HepG2 (cell line): ENCODE measurements at regions not wholly inside any gene's neighbourhood (a gene's known extent, or its start where the extent isn't known, plus 50 kb on each side); places are given as distances from the start of the nearest gene placed in this dataset.
A peak's percentile ranks its signal among the peaks of the same experiment; 100 is the strongest.

Experiments used
- ASH2L ChIP-seq: fragments of 300-600, 200-600 bp; sonication (generic); IDR thresholded peaks from 2 replicates; pipeline ENCODE4 v1.7.0; 2017; ENCODE audit warnings: low read depth, mild to moderate bottlenecking, moderate library complexity, mixed read lengths, low read length; ENCODE audit not compliant: insufficient read length
- DMTF1 ChIP-seq: sonication (generic); formaldehyde crosslinking; IDR thresholded peaks from 2 replicates; pipeline ENCODE4 v1.4.0; 2020; ENCODE audit warnings: mild to moderate bottlenecking, missing genetic modification reagents
- KLF15 ChIP-seq: sonication (generic); formaldehyde crosslinking; IDR thresholded peaks from 2 replicates; pipeline ENCODE4 v1.8.1; 2023; ENCODE audit warnings: borderline replicate concordance, mild to moderate bottlenecking, inconsistent platforms, missing genetic modification reagents, mixed read lengths
- KMT2B ChIP-seq: IDR thresholded peaks from 2 replicates; pipeline ENCODE4 v1.6.1; 2016; ENCODE audit warnings: missing genetic modification reagents, missing compliant biosample characterization
- PAWR ChIP-seq: sonication (generic); formaldehyde crosslinking; IDR thresholded peaks from 2 replicates; pipeline ENCODE4 v1.4.0; 2020; ENCODE audit warnings: missing genetic modification reagents, mild to moderate bottlenecking, borderline replicate concordance
- PLRG1 ChIP-seq: fragments of 450-650 bp; conservative IDR thresholded peaks from 2 replicates; pipeline ENCODE4 v1.6.1; 2016
- PPARG ChIP-seq: conservative IDR thresholded peaks from 2 replicates; pipeline ENCODE4 v1.6.1; 2016; ENCODE audit warnings: missing biosample characterization, missing genetic modification reagents
- UBTF ChIP-seq: sonication (generic); formaldehyde crosslinking; IDR thresholded peaks from 2 replicates; pipeline ENCODE4 v1.4.0; 2020; ENCODE audit warnings: mild to moderate bottlenecking, missing genetic modification reagents
- ZBTB3 ChIP-seq: sonication (generic); formaldehyde crosslinking; IDR thresholded peaks from 2 replicates; pipeline ENCODE4 v1.4.0; 2020; ENCODE audit warnings: low read depth, mild to moderate bottlenecking, moderate library complexity, missing genetic modification reagents, borderline replicate concordance
- ZBTB39 ChIP-seq: sonication (generic); formaldehyde crosslinking; IDR thresholded peaks from 2 replicates; pipeline ENCODE4 v1.5.0; 2020; ENCODE audit warnings: missing genetic modification reagents
- ZNF24 ChIP-seq: fragments of 450-650 bp; IDR thresholded peaks from 2 replicates; pipeline ENCODE4 v1.6.1; 2017; ENCODE audit warnings: antibody characterized with exemption, mild to moderate bottlenecking
- ZNF556 ChIP-seq: sonication (generic); formaldehyde crosslinking; IDR thresholded peaks from 2 replicates; pipeline ENCODE4 v1.4.0; 2020; ENCODE audit warnings: mild to moderate bottlenecking, missing genetic modification reagents, borderline replicate concordance
- ZNF589 ChIP-seq: sonication (generic); formaldehyde crosslinking; conservative IDR thresholded peaks from 2 replicates; pipeline ENCODE4 v1.8.0; 2022; ENCODE audit warnings: mild to moderate bottlenecking, moderate library complexity, missing genetic modification reagents
- TF ChIP-seq, protein P1 (sequence below): sonication (generic); formaldehyde crosslinking; IDR thresholded peaks from 2 replicates; pipeline ENCODE4 v1.8.0; 2022; ENCODE audit warnings: missing genetic modification reagents, mild to moderate bottlenecking, moderate library complexity, borderline replicate concordance
- TF ChIP-seq, protein P2 (sequence below): IDR thresholded peaks from 2 replicates; pipeline ENCODE4 v1.6.1; 2016; ENCODE audit warnings: missing compliant biosample characterization, missing genetic modification reagents, borderline replicate concordance
- TF ChIP-seq, protein P3 (sequence below): sonication (generic); formaldehyde crosslinking; IDR thresholded peaks from 2 replicates; pipeline ENCODE4 v1.8.0; 2022; ENCODE audit warnings: low read depth, missing genetic modification reagents

DNA sequence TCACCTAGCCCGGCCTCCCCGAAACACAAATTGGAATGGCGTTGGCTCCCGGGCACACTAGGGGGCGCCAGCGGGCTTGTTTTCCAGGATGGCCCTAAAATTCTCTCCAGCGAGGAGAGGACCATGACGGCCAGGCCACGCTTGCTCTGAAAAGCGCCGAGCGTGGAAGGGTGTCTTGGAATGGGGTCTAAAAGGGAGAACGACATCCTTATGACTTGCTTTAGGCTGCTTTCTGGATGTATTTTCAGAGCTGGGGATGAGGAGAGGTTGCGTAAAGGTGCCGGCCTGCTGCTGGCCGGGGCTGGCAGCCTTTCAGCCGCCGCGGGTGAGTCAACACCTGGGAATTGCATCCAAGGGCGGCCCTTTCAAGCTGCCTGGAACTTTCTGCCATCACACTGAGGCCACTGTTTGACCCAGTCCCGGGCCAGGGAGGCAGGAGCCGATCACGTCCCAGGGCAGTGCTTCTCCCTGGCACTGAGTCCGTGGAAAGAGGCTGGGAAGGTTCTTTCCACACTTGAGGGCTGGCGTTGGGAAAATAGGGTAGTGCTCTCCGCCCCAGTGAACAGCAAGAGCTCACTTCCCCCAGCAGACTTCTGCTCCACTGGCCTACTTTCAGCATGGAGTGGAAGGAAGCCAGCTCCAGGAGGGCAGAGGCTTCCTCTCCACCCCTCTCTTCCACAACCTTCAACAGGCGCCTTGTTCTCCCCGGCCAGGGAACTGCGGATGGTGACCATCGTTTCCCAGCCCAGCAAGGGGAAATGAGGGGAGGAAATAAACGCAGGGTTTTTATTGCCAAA is 216.2 kb downstream of the TTC8 start (continued):
- TF ChIP-seq, protein P1, sequence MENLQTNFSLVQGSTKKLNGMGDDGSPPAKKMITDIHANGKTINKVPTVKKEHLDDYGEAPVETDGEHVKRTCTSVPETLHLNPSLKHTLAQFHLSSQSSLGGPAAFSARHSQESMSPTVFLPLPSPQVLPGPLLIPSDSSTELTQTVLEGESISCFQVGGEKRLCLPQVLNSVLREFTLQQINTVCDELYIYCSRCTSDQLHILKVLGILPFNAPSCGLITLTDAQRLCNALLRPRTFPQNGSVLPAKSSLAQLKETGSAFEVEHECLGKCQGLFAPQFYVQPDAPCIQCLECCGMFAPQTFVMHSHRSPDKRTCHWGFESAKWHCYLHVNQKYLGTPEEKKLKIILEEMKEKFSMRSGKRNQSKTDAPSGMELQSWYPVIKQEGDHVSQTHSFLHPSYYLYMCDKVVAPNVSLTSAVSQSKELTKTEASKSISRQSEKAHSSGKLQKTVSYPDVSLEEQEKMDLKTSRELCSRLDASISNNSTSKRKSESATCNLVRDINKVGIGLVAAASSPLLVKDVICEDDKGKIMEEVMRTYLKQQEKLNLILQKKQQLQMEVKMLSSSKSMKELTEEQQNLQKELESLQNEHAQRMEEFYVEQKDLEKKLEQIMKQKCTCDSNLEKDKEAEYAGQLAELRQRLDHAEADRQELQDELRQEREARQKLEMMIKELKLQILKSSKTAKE (CRISPR knock-in tag), result peak; percentile 67; the same call in 1 of the 2 replicates
- TF ChIP-seq UBTF, result peak; percentile 94
- TF ChIP-seq, protein P2, sequence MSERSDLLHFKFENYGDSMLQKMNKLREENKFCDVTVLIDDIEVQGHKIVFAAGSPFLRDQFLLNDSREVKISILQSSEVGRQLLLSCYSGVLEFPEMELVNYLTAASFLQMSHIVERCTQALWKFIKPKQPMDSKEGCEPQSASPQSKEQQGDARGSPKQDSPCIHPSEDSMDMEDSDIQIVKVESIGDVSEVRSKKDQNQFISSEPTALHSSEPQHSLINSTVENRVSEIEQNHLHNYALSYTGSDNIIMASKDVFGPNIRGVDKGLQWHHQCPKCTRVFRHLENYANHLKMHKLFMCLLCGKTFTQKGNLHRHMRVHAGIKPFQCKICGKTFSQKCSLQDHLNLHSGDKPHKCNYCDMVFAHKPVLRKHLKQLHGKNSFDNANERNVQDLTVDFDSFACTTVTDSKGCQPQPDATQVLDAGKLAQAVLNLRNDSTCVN (CRISPR knock-in tag), result no peak
- peak; percentile 68; the same call in 1 of the 2 replicates for TF ChIP-seq ZBTB39 (CRISPR knock-in tag)
- TF ChIP-seq ZBTB3 (CRISPR knock-in tag), result no peak
- no peak for TF ChIP-seq DMTF1 (CRISPR knock-in tag)
- TF ChIP-seq KMT2B, result peak; percentile 29
- no peak for TF ChIP-seq ZNF24
- peak; percentile 67; the same call in 1 of the 2 replicates for TF ChIP-seq ZNF556 (CRISPR knock-in tag)
- TF ChIP-seq, protein P3, sequence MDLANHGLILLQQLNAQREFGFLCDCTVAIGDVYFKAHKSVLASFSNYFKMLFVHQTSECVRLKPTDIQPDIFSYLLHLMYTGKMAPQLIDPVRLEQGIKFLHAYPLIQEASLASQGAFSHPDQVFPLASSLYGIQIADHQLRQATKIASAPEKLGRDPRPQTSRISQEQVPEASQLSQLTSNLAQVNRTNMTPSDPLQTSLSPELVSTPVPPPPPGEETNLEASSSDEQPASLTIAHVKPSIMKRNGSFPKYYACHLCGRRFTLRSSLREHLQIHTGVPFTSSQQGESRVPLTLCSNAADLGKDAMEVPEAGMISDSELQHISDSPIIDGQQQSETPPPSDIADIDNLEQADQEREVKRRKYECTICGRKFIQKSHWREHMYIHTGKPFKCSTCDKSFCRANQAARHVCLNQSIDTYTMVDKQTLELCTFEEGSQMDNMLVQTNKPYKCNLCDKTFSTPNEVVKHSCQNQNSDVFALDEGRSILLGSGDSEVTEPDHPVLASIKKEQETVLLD (CRISPR knock-in tag), result no peak
- TF ChIP-seq ASH2L, result peak; percentile 99
- TF ChIP-seq KLF15 (CRISPR knock-in tag), result 0 out of 2 replicates have a peak, but pooled peaks have one; percentile 26
- TF ChIP-seq PPARG, result peak; percentile 73
- TF ChIP-seq ZNF589, result peak; percentile 3; the same call in 1 of the 2 replicates
- TF ChIP-seq PAWR (CRISPR knock-in tag), result 0 out of 2 replicates have a peak, but pooled peaks have one; percentile 86
- no peak for TF ChIP-seq PLRG1
